HG02981 (cell line): ENCODE measurements at regions not wholly inside any gene's neighbourhood (a gene's known extent, or its start where the extent isn't known, plus 50 kb on each side); places are given as distances from the start of the nearest gene placed in this dataset.
A peak's percentile ranks its signal among the peaks of the same experiment; 100 is the strongest.

Source experiments
- ATAC-seq: cut with Tn5 transposase; IDR thresholded peaks from one replicate; pipeline ENCODE4 v1.9.1; 2021; ENCODE audit warnings: mild to moderate bottlenecking, moderate library complexity; ENCODE audit not compliant: unreplicated experiment

DNA sequence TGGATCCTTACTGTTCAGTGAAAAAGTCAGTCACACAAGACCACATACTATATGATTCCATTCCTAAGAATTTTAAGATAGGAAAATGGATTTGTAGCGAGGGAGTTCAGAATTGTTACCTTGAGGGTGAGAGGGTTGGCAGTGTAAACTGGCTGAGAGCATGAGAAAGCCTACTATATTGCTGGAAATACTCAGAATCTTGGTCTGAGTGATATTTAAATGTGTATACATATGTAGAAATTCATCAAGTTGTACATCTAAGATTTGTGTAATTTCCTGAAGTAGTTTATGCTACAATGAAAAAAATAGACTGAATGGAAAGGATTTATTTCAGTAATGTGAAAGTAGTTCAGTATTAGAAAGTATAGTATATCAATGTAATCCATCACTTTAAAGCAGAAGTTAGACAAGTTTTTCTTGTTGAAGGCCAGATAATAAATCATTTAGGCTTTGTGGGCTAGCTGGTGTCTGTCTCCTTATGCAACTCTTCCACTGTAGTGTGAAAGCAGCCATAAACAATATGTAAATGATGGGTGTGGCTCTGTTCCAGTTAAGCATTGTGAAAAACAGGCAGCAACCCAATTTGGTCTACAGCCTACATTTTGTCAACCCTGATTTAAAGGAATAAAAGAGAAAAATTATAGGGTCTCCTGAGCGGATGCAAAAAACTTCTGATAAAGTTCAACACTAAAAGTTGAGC is 127.2 kb upstream of the THY1 start:
- no peak for ATAC-seq

DNA sequence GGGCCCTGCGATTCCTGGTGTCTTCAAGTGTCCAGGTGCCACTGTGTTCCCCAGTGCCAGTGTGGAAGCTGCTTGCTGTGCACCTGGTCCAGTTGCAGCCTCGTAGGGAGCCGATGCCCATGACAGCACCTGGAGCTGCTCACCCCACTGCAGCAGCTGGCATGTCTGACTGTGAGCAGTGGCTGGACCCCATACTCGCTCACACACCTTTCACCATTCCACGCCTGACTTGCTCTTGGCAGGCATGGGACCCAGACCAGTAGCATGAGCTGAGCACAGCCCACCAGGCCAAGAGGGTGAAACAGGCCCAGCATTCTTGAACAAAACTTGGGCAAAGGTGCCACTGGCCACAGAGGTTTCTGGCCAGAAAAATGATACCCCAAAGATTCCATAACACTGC is 124.5 kb upstream of the THY1 start:
- ATAC-seq: no peak

DNA sequence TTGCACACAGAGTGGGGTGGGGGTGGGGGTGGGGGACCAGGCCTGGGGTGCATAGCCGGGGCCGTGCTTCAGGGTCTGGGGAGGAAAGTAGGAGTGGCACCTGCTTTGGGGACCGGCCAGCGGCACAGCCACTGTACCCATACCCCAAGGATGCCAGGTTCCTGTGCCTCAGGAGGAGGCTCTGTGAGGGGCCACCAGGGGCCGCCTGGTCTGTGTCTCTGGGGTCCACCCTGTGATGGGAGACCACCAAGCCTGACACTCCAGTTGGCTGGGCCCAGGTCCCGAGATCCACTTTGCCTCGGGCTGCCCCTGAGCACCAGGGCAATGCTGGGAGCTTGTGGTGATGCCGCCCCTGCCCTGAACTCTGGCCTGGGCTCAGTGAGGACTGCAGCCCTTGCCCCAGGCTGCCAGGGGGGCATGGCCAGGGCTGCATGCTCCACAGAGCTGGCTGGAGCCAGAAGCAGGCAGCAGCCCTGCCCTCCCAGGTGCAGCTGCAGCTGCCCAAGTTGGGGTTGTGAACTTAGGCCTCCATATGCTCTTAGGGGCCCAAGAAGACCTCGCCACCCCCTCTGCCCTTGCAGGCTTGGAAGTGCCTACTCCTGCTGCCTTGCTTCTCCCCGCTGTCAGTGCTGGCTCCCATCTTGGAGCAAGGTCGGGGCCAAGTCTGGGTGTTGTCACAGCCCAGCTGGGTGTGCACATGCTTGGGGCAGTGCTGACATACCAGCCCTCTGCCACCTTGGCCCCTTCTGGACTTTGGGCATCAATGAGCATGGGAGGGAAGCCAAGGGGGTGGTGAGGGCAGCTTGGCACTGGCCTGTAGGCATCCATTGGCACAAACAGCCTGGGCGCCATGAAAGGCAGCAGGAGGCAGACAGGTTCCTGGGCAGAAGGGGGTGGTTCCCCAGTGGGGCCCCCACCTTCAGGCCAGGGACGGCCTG is 123.3 kb upstream of the THY1 start:
- no peak for ATAC-seq

DNA sequence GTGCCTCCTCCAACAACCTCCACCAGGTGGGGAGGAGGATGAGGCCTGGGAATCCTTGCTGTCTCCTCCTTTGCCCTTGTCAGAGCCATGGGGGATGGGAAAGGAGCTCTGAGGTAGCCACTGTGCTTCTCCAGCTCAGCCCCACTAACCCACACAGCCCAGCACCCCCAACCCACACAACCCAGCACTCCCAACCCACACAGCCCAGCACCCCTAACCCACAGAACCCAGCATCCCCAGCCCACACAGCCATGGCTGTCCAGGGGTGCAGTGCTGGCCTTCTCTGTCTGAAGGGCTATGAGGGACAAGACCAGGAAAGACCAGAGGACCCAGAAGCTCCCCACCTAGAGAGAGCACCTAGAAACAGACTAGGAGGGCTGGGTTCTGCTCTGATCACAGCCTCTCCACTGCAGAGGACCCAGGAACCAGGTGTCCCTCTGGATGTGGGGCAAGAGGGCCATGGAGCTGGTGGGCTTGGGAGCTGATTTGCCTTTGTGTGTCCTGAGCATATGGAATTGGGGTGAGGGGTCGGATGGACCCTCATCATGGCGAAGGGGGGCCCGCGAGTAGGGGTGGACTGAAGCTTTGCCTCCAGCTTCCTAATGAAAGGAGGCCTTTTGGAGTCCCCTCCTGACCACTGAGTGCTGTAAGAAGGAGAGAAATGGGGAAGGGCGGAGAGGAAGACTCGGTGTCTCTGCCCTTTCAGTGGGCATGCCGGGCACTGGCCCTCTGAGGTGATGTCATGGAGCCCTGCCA is 117.6 kb upstream of the THY1 start:
- ATAC-seq: no peak

DNA sequence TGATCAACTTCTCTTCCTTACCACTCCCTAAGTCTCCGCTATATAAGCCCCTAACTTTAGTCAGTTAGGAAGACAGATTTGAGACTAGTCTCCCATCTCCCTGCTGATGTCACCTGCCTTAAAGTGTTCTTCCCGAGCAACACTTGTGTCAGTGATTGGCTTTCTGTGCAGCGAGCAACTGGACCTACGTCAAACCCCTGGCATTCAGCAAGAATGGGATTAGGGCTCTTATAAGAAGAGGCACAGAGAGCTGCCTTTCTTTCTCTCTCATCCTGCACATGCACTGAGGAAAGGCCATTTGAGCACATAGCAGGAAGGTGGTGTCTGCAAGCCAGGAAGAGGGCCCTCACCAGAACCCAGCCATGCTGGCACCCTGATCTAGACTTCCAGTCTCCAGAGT is 116.6 kb upstream of the THY1 start:
- ATAC-seq: no peak

DNA sequence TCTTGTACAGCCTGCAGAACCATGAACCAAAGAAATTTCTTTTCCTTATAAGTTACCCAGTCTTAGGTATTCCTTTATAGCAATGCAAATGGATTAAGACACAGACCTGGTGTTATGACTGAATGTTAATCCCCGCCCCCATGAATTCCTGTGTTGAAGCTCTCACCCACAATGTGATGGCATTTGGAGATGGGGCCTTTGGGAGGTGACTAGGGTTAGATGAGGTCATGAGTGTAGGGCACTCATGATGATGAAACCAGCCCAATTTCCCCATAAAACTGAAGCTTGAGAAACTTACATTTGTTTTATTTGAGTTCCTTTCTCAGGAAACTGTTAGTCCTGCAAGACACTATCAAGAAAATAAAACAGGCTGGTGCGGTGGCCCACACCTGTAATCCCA is 115.8 kb upstream of the THY1 start:
- no peak for ATAC-seq

DNA sequence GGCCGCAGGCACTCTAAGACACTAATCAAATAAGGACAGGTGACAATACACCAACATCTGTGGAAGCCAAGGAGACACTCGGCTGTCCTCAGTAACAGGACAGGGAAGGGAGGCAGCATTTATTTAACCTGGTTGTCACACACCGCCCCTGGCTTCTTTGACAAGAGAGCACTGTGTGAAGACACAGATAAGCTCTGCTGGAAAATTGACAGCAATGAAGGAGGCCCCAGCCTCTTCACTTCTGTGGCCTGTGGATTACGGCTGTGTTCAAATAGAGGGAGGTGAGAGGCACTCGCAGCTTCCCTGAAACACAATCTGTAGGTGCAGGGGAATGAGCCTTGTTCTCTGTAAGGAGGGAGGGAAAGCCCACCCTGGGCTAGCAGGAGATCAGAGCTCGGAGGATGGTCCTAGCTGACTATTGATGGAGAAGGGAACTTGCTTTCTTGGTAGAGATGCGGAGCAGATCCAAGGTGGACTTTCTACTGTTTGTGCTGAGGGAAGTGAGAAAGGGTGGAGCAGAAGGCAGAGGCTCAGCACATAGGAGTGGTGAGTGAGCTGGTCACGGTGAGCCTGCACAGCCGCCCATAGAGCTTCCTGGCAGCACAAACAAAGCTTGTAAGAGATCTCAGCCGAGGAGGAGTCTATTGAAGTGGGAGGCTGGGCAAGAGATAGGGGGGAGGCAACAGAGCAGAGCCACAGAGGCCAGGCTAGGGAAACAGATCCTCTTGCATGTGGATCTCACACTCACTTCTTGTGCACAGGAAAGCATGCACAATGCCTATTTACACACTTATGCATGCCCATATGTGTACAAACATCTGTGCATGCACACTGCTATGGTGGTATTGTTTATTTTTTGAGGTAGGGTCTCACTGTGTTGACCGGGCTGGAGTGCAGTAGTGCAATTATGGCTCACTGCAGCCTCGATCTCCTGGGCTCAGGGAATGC is 114.6 kb upstream of the THY1 start:
- no peak for ATAC-seq

DNA sequence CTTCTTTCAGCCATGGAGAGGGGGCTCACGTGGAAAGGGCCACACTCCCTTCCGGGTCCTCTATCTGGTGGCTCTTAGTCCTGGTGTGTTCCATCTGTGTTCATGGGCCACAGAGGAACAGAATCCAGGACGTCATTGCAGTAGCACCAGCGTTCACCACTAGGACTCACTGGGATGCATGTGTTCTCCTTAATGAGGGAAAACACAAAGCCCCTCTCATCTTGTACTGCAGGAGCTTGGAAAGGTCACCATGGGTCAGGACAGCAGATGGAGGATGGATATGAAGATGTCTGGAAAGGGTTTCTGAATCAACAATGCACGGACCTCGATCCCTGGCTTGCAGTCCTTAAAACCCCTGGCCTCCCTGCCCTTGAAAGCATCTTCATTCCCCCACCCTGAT is 113.8 kb upstream of the THY1 start:
- ATAC-seq: no peak

DNA sequence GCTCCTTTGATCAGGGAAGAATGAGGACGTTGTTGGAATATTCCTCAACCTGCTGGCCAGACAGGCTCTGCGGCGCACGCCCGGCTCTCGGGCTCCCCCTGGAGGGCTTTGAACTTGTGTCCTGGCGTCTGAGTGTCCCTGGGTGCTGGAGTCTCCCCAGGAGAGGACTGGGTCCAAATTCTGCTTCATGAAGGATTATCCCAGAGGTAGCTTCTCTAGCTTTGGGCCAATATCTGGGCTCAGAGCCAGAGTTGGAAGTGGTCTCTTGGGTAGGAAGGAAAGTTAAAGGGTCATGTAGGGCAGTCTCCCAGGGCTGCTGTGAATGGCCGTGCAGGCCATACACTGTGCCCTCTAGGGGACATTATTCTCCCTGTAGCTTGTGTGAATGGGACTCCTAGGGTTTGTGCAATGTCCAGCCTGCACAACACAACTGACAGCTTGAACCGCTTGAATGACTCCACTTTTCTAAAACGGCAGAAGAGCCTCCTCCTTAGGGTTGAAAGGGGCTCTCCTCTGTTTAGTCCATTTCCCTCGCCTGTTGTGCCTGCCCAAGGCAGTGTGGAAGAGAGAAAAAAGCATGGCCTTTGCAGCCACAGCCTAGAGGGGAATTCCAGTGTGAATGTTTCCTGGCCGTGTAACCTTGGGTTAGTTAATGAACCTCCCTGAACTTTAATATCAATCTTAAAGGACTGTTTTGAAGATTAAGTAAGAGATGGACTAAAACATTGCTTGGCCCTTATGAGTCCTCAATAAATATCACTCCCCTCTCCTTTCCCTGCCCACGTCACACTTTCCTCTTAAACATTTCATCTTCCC is 111.2 kb upstream of the THY1 start:
- ATAC-seq: peak; percentile 62

DNA sequence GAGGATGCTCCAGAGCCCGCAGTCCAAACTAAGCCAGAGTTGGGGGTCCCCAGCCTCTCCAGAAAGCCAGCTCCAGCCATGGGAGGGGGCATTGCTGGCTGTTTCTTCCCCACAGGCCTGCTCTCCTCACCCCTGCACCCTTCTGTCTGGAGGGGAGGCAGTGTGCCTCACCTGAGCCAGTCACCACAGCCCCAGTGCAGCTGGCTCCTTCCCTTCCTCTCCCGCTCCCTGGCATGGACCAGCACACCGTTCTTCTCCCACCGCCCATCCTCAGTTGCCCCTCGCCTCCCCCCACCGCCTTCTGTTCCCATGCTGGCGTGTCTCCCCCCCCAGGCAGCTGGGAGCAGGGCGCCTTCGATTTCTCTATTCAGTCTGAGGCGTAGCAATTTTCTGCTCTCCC is 110.5 kb upstream of the THY1 start:
- ATAC-seq: no peak

DNA sequence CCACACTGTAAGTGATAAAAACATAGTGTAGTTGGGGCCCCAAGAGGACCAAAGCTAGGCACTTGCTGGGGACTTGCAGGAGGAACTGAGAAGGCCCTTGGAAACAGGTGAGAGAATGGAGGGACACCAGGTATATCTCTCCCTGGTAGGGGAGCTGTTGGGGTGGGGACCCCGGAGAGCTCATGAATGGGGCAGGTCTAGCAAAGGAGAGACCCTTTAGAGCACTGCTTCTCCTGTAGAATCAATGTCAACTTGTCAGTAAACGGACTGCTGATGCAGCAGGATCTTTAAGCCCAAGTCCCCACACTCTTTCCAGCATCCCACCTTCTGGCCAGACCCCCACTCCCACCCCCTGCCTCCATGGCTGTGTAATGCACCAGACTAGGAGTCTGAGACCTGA is 109.6 kb upstream of the THY1 start:
- ATAC-seq: no peak

DNA sequence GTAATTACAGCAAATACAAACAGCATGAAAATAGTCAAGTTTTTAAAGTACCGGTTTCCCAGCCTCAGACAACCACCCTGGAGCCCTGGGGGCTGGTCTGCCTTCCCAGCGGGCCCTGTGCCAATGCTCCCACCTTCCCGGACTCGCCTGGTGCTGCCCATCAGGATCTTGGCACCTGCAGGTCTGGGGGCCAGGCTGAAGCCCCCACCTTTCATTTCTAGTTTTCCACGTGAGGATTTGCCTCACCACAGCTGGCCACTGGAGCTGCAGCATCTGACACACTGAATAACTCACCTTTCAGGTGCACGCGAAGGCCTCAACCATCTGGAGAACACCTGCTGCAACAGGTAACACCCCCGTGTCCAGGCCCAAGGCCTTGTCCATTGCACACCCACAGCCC is 108.7 kb upstream of the THY1 start:
- no peak for ATAC-seq

DNA sequence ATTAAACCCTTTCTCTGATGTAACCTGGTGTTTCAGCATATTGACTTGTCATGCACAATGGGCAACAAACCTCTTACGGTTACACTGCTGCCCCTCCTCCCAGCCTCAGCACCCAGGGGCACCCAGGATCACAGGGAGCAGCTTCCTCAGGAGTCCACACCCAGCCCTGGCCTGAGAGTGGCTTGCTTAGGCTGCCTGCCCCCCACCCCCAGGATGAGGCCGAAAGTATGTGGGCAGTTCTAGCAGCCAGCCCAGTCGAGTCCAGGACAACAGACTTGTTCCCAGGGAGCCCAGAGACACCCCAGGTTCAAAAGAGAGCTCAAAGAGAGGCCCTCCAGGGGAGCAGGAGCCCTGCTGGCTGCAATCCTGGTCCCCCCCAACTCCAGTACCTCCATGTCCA is 108.1 kb upstream of the THY1 start:
- no peak for ATAC-seq

DNA sequence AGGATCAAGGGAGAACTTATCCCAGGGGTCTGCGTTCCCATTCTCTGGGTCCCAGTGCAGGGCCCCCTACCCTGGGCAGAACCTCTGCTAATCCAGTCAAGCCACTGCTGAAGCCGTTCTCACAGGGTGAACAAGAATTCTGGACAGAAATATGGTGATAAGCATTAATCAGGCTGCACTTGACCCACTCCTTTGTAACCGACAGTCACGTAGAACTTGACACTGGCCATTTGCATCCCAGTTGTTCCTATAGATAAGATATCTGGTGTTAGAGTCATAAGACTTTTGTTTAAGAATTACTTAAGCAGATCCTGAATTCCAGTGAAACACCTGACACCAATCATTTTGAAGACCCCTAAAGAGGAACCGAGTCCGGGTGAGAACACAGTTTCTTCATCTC is 107.5 kb upstream of the THY1 start:
- no peak for ATAC-seq

DNA sequence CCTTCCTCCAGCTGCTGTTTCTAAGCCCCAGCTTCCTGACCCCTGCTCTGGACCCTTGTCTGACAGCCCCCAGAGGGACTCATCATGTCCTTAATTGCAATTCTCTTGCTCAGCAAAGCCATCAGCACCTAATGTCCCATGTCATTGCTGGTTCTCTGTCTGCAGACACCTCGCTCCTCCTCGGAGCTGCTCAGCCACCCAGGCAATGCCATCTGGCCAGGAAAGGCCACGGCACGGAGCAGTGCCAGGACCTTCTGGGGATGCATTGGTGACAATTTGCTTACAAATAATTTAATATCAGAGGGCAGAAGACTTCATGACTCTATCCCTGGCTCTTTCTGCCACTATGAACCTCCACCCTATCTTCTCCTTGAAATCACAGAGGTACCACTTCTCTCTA is 107.0 kb upstream of the THY1 start:
- no peak for ATAC-seq

DNA sequence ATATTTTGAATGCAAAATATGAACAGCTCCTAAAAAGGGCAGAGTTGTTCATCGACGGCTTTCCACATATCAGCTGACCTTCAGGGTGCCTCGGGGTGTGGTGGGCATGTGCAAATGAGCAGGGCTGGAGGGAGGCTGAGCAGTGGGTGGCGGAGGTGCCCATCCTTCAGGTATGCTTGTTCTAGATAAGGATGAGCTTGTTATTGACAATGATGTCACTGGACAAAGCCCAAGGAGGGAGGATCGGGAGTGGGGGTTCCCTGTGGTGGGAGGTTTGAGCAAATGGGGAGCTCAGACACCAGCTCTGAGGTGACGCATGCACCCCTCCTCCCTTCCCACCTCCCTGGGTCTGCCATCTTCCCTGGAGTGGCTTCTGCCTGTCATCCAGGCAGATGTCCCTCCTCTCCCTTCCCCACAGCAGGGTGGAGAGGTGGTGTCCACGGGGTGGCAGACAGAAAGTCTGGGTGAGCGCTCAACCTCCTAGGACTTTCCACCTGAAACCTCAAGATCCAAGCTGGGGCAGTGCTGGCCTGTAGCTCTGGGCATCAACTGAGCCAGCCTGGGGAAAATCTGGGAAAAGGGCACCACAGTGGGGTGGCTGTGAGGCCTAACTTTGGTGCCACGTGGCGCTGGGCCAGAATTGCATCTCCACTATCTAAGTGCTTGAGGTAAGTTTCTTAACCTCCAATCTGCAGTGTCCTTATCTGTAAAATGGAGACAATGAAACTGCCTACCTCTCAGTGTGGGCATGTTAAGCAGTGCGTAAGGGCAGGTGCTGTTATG is 106.3 kb upstream of the THY1 start:
- no peak for ATAC-seq

DNA sequence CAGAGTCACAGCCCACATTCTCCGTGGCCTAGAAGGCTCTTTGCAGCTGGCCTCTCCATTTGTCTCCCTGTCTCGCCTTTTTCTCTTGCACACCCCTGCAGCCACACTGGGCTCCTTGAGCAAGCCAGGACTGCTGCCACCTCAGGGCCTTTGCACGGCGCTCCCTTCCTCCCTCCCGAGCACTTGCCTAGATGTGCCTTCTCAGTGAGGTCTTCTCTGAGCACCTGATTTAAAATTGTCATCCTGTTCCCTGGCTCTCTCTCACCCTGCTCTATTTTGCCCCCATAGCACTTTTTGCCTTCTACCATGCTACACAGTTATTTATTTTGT is 102.9 kb upstream of the THY1 start:
- ATAC-seq: no peak

DNA sequence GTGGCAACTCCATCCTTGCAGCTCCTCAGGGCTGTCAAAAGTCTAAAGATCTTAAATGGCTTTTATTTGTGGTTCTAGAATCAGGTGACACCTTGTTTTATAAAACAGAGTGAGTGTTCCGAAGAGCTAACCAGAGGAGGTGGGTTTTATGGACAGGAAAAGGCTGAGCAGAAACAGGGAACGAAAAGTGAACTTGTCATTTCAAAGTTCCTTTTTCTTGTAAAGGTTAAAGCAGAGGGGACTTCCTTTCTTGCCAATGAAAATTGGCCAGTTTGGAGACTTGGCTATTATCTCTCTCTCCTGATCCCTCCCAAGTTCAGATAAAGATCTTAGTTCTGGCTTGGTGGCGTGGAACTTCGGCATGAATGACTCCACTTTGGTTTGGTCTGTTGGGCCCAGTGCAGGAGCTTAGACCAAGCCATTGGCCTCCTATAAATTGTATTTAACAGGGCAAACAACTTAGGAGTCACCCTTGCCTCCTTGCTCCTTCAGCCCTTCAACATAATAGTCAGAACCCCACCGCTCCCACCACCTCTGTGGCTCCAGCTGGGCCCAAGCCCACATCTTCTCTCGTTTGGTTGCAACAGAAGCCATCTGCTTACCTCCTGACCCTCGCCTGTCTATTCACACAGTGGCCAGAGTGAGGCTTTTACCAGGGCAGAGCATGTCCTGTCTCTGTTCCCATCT is 102.4 kb upstream of the THY1 start:
- ATAC-seq: no peak
